Activated CD4-positive, alpha-beta T cell treated with anti-CD3 and anti-CD28 coated beads, Interleukin-10, Interleukin-2, amounts not matched to agents 100 ng/mL and 50 ng/mL, durations not matched to agents 16 hours and 8 hours (primary cell): ENCODE measurements at regions not wholly inside any gene's neighbourhood (a gene's known extent, or its start where the extent isn't known, plus 50 kb on each side); places are given as distances from the start of the nearest gene placed in this dataset.
"Not testable (repeated sequence)": the region's sequence is repeated elsewhere in the genome, so short reads cannot be mapped to it uniquely, and the experiment has no call there.

Experiments used
- DNase-seq: peaks from one replicate; pipeline ENCODE4 v3.0.0-alpha.2; 2020

GRCh38 chrX:46144566-46144965 lies 400.7 kb downstream of the ZNF674 start:
- DNase-seq: no peak

- no peak for DNase-seq
Observed at GRCh38 chrX:46140272-46140671, 404.9 kb downstream of the ZNF674 start.

GRCh38 chrX:46130247-46130646 lies 415.0 kb downstream of the ZNF674 start:
- no peak for DNase-seq

- no peak for DNase-seq
Observed at GRCh38 chrX:46125111-46125510, 420.1 kb downstream of the ZNF674 start.

- DNase-seq: no peak
Observed at GRCh38 chrX:46117234-46117633, 428.0 kb downstream of the ZNF674 start.

- not testable (repeated sequence) for DNase-seq
Observed at GRCh38 chrX:46087310-46087709, 457.9 kb downstream of the ZNF674 start.

- not testable (repeated sequence) for DNase-seq
Observed at GRCh38 chrX:46080121-46080520, 465.1 kb downstream of the ZNF674 start.

GRCh38 chrX:46072791-46073190 lies 472.4 kb downstream of the ZNF674 start:
- no peak for DNase-seq

- DNase-seq: no peak
Observed at GRCh38 chrX:46072372-46072771, 472.8 kb downstream of the ZNF674 start.

- no peak for DNase-seq
Observed at GRCh38 chrX:46070421-46070820, 474.8 kb downstream of the ZNF674 start.

GRCh38 chrX:46059316-46059715 lies 485.9 kb downstream of the ZNF674 start:
- DNase-seq: no peak

GRCh38 chrX:46044486-46044885 lies 500.7 kb downstream of the ZNF674 start:
- no peak for DNase-seq

GRCh38 chrX:46040001-46040400 lies 505.2 kb downstream of the ZNF674 start:
- DNase-seq: no peak

GRCh38 chrX:46039526-46039925 lies 505.7 kb downstream of the ZNF674 start:
- DNase-seq: no peak

GRCh38 chrX:46036508-46036907 lies 508.7 kb downstream of the ZNF674 start:
- no peak for DNase-seq

GRCh38 chrX:46034868-46035267 lies 510.4 kb downstream of the ZNF674 start:
- DNase-seq: no peak

GRCh38 chrX:46029777-46030176 lies 515.4 kb downstream of the ZNF674 start:
- DNase-seq: no peak

- no peak for DNase-seq
Observed at GRCh38 chrX:46016296-46016695, 528.9 kb downstream of the ZNF674 start.

GRCh38 chrX:46015653-46016052 lies 529.6 kb downstream of the ZNF674 start:
- no peak for DNase-seq

GRCh38 chrX:45992402-45993123 lies 552.7 kb downstream of the ZNF674 start:
- DNase-seq: no peak

GRCh38 chrX:45986971-45987370 lies 558.2 kb downstream of the ZNF674 start:
- no peak for DNase-seq

- no peak for DNase-seq
Observed at GRCh38 chrX:45986081-45986480, 559.1 kb downstream of the ZNF674 start.

GRCh38 chrX:45982958-45983727 lies 562.1 kb downstream of the ZNF674 start:
- not testable (repeated sequence) for DNase-seq

GRCh38 chrX:45980726-45981125 lies 564.5 kb downstream of the ZNF674 start:
- DNase-seq: no peak
